Astrocyte (in vitro differentiated cells and primary cell): ENCODE measurements at regions not wholly inside any gene's neighbourhood (a gene's known extent, or its start where the extent isn't known, plus 50 kb on each side); places are given as distances from the start of the nearest gene placed in this dataset.

Source experiments
- DNase-seq: peaks from one replicate; pipeline ENCODE4 v3.0.0-alpha.2; 2010; ENCODE audit warnings: low read depth
- FAIRE-seq: peaks from 2 replicates; lab custom pipeline; 2011; peaks lifted over from hg19 to GRCh38; lab: Jason Lieb, UNC
- H2AFZ ChIP-seq: 2 replicates; pipeline ENCODE4 v1.6.0; 2012; ENCODE audit warnings: low read depth, low read length, inconsistent platforms
- H3K27ac ChIP-seq: 2 replicates; pipeline ENCODE4 v1.5.1; 2011; ENCODE audit warnings: low read depth, low read length, inconsistent platforms
- H3K27me3 ChIP-seq: 2 replicates; pipeline ENCODE4 v1.6.0; 2011; ENCODE audit warnings: low read length, inconsistent platforms; ENCODE audit not compliant: insufficient read depth
- H3K36me3 ChIP-seq: 2 replicates; pipeline ENCODE4 v1.5.1; 2011; ENCODE audit warnings: low read length, inconsistent platforms; ENCODE audit not compliant: insufficient read depth
- H3K4me1 ChIP-seq: 2 replicates; pipeline ENCODE4 v1.5.1; 2011; ENCODE audit warnings: low read length, inconsistent platforms; ENCODE audit not compliant: insufficient read depth
- H3K4me2 ChIP-seq: 2 replicates; pipeline ENCODE4 v1.6.0; 2012; ENCODE audit warnings: low read length, inconsistent platforms
- H3K4me3 ChIP-seq: 2 replicates; pipeline ENCODE4 v1.5.1; 2011; ENCODE audit warnings: low read depth, mild to moderate bottlenecking, low read length, inconsistent platforms; ENCODE audit not compliant: insufficient read depth
- H3K79me2 ChIP-seq: 2 replicates; pipeline ENCODE4 v1.6.0; 2012; ENCODE audit warnings: mild to moderate bottlenecking, low read length, inconsistent platforms; ENCODE audit not compliant: insufficient read depth
- H3K9ac ChIP-seq: 2 replicates; pipeline ENCODE4 v1.6.0; 2012; ENCODE audit warnings: mild to moderate bottlenecking, low read length, inconsistent platforms
- H3K9me3 ChIP-seq: 2 replicates; pipeline ENCODE4 v1.5.1; 2012; ENCODE audit warnings: low read depth, mild to moderate bottlenecking, low read length, inconsistent platforms; ENCODE audit not compliant: insufficient read depth
- H4K20me1 ChIP-seq: 2 replicates; pipeline ENCODE4 v1.6.0; 2012; ENCODE audit warnings: low read length, inconsistent platforms; ENCODE audit not compliant: insufficient read depth
- H3K27ac Mint-ChIP-seq: one replicate; pipeline ENCODE4 v1.8.0; 2021; ENCODE audit warnings: mild to moderate bottlenecking, mixed read lengths; ENCODE audit not compliant: unreplicated experiment
- H3K27me3 Mint-ChIP-seq: one replicate; pipeline ENCODE4 v1.8.0; 2021; ENCODE audit warnings: low read depth, mixed read lengths; ENCODE audit not compliant: unreplicated experiment
- H3K36me3 Mint-ChIP-seq: one replicate; pipeline ENCODE4 v1.8.0; 2021; ENCODE audit warnings: low read depth, mixed read lengths; ENCODE audit not compliant: unreplicated experiment
- H3K4me1 Mint-ChIP-seq: one replicate; pipeline ENCODE4 v1.8.0; 2021; ENCODE audit warnings: low read depth, mixed read lengths; ENCODE audit not compliant: unreplicated experiment
- H3K4me3 Mint-ChIP-seq: one replicate; pipeline ENCODE4 v1.8.0; 2021; ENCODE audit warnings: mild to moderate bottlenecking, moderate library complexity, mixed read lengths; ENCODE audit not compliant: unreplicated experiment
- H3K9me3 Mint-ChIP-seq: one replicate; pipeline ENCODE4 v1.8.0; 2021; ENCODE audit warnings: mild to moderate bottlenecking, mixed read lengths; ENCODE audit not compliant: unreplicated experiment
- CTCF ChIP-seq: IDR thresholded peaks from 2 replicates; pipeline ENCODE4 v1.5.1; 2011; ENCODE audit warnings: low read depth, mild to moderate bottlenecking, inconsistent platforms, low read length, moderate library complexity; ENCODE audit not compliant: insufficient read depth
- EZH2 ChIP-seq: IDR thresholded peaks from 2 replicates; pipeline ENCODE4 v1.6.1; 2012; ENCODE audit warnings: mild to moderate bottlenecking, low read length, inconsistent platforms; ENCODE audit not compliant: insufficient read depth

- Mint-ChIP-seq H3K36me3 (peaks cover 10% of the 10 kb centered on the region), H3K27ac (peak overlapping the region; percentile 73), H3K4me1 (peaks cover 31% of the 10 kb centered on the region), H3K9me3 (no peaks in the 10 kb centered on the region), H3K27me3 (no peaks in the 10 kb centered on the region), H3K4me3 (no peak overlapping the region)
- Histone ChIP-seq H2AFZ (peak overlapping the region; percentile 3), H3K79me2 (no peaks in the 10 kb centered on the region), H3K4me1 (peaks cover 35% of the 10 kb centered on the region), H3K4me3 (no peak overlapping the region), H3K27ac (peak overlapping the region; percentile 92), H3K9me3 (no peaks in the 10 kb centered on the region), H4K20me1 (no peaks in the 10 kb centered on the region), H3K27me3 (no peaks in the 10 kb centered on the region), H3K36me3 (no peaks in the 10 kb centered on the region), H3K9ac (peak overlapping the region; percentile 68), H3K4me2 (peak overlapping the region; percentile 64)
- no peak for TF ChIP-seq EZH2
- TF ChIP-seq CTCF, result no peak
- FAIRE-seq (peak; percentile 64), DNase-seq (peak; percentile 43)
Observed at GRCh38 chr11:92702037-92702804, 267.2 kb upstream of the MTNR1B start.

GRCh38 chr11:92702805-92703448 is 266.5 kb upstream of the MTNR1B start:
- Histone ChIP-seq H3K4me1 (peaks cover 37% of the 10 kb centered on the region), H2AFZ (no peak overlapping the region), H3K4me2 (peak overlapping the region; percentile 64), H4K20me1 (no peaks in the 10 kb centered on the region), H3K9me3 (no peaks in the 10 kb centered on the region), H3K27ac (peak overlapping the region; percentile 92), H3K9ac (peak overlapping the region; percentile 73), H3K27me3 (no peaks in the 10 kb centered on the region), H3K79me2 (no peaks in the 10 kb centered on the region), H3K4me3 (no peak overlapping the region), H3K36me3 (no peaks in the 10 kb centered on the region)
- Mint-ChIP-seq H3K36me3 (peaks cover 10% of the 10 kb centered on the region), H3K4me3 (no peak overlapping the region), H3K27me3 (no peaks in the 10 kb centered on the region), H3K4me1 (peaks cover 33% of the 10 kb centered on the region), H3K27ac (peak overlapping the region; percentile 73), H3K9me3 (no peaks in the 10 kb centered on the region)
- TF ChIP-seq EZH2 (no peak), CTCF (no peak)
- DNase-seq (peak; percentile 70), FAIRE-seq (peak; percentile 65)
